H9 (cell line): ENCODE measurements at regions not wholly inside any gene's neighbourhood (a gene's known extent, or its start where the extent isn't known, plus 50 kb on each side); places are given as distances from the start of the nearest gene placed in this dataset.

Experiments
- DNase-seq: peaks from one replicate; pipeline ENCODE4 v3.0.0-alpha.2; 2017
- H2AFZ ChIP-seq: one replicate; pipeline ENCODE4 v1.6.1; 2013; ENCODE audit warnings: mild to moderate bottlenecking, low read length, control low read depth, moderate library complexity
- H2AK5ac ChIP-seq: 2 replicates; pipeline ENCODE4 v1.6.1; 2013; ENCODE audit warnings: low read length, control low read depth, mixed read lengths; ENCODE audit not compliant: insufficient read length
- H2BK120ac ChIP-seq: one replicate; pipeline ENCODE4 v1.6.1; 2013; ENCODE audit warnings: low read depth, mild to moderate bottlenecking, low read length, control low read depth, inconsistent platforms; ENCODE audit not compliant: poor library complexity, severe bottlenecking
- H2BK12ac ChIP-seq: 2 replicates; pipeline ENCODE4 v1.6.1; 2013; ENCODE audit warnings: low read length, control low read depth, mixed read lengths, low read depth; ENCODE audit not compliant: insufficient read length
- H2BK15ac ChIP-seq: 2 replicates; pipeline ENCODE4 v1.6.1; 2013; ENCODE audit warnings: low read depth, low read length, control low read depth
- H2BK20ac ChIP-seq: one replicate; pipeline ENCODE4 v1.6.1; 2013; ENCODE audit warnings: low read depth, mild to moderate bottlenecking, low read length, control low read depth, inconsistent platforms; ENCODE audit not compliant: poor library complexity, severe bottlenecking
- H2BK5ac ChIP-seq: 2 replicates; pipeline ENCODE4 v1.6.1; 2013; ENCODE audit warnings: low read length, control low read depth, mixed read lengths; ENCODE audit not compliant: insufficient read length
- H3K14ac ChIP-seq: 2 replicates; pipeline ENCODE4 v1.6.1; 2013; ENCODE audit warnings: low read length, control low read depth; ENCODE audit not compliant: insufficient read depth
- H3K18ac ChIP-seq: 2 replicates; pipeline ENCODE4 v1.6.1; 2013; ENCODE audit warnings: low read depth, mild to moderate bottlenecking, mixed read lengths, low read length, control low read depth; ENCODE audit not compliant: insufficient read length
- H3K23ac ChIP-seq: 2 replicates; pipeline ENCODE4 v1.6.1; 2013; ENCODE audit warnings: low read length, control low read depth, mixed read lengths, low read depth; ENCODE audit not compliant: insufficient read length
- H3K23me2 ChIP-seq: 2 replicates; pipeline ENCODE4 v1.6.1; 2013; ENCODE audit warnings: low read depth, mild to moderate bottlenecking, mixed read lengths, low read length, control low read depth; ENCODE audit not compliant: insufficient read length, poor library complexity, severe bottlenecking
- H3K27ac ChIP-seq: 2 replicates; pipeline ENCODE4 v1.5.1; 2013; ENCODE audit warnings: low read length, control low read depth, mixed read lengths, low read depth; ENCODE audit not compliant: insufficient read length
- H3K27me3 ChIP-seq: 2 replicates; pipeline ENCODE4 v1.6.1; 2013; ENCODE audit warnings: low read length, control low read depth, inconsistent platforms; ENCODE audit not compliant: insufficient read depth
- H3K4ac ChIP-seq: 2 replicates; pipeline ENCODE4 v1.6.1; 2013; ENCODE audit warnings: low read depth, mild to moderate bottlenecking, control low read depth, inconsistent platforms, low read length, moderate library complexity
- H3K4me1 ChIP-seq: 2 replicates; pipeline ENCODE4 v1.6.1; 2013; ENCODE audit warnings: low read length, control low read depth, inconsistent platforms; ENCODE audit not compliant: insufficient read depth
- H3K4me2 ChIP-seq: 2 replicates; pipeline ENCODE4 v1.6.1; 2013; ENCODE audit warnings: low read length, control low read depth, mixed read lengths; ENCODE audit not compliant: insufficient read length, insufficient read depth
- H3K56ac ChIP-seq: 2 replicates; pipeline ENCODE4 v1.6.1; 2013; ENCODE audit warnings: low read depth, mild to moderate bottlenecking, mixed read lengths, low read length, control low read depth; ENCODE audit not compliant: insufficient read length
- H3K79me1 ChIP-seq: 2 replicates; pipeline ENCODE4 v1.6.1; 2013; ENCODE audit warnings: low read depth, mild to moderate bottlenecking, moderate library complexity, low read length, control low read depth, inconsistent platforms; ENCODE audit not compliant: insufficient read depth, poor library complexity, severe bottlenecking
- H3K79me2 ChIP-seq: 2 replicates; pipeline ENCODE4 v1.6.1; 2013; ENCODE audit warnings: low read length, control low read depth, inconsistent platforms; ENCODE audit not compliant: insufficient read depth
- H3K9ac ChIP-seq: 2 replicates; pipeline ENCODE4 v1.6.1; 2013; ENCODE audit warnings: low read length, control low read depth, mixed read lengths; ENCODE audit not compliant: insufficient read length; ENCODE audit errors: extremely low read depth
- H3K9me3 ChIP-seq: one replicate; pipeline ENCODE4 v1.6.1; 2013; ENCODE audit warnings: low read depth, low read length, inconsistent platforms; ENCODE audit not compliant: control insufficient read depth
- H3T11ph ChIP-seq: one replicate; pipeline ENCODE4 v1.6.1; 2013; ENCODE audit warnings: mild to moderate bottlenecking, low read length, control low read depth, inconsistent platforms
- H4K20me1 ChIP-seq: one replicate; pipeline ENCODE4 v1.6.1; 2013; ENCODE audit not compliant: control insufficient read depth, insufficient read length, insufficient read depth
- H4K5ac ChIP-seq: 2 replicates; pipeline ENCODE4 v1.6.1; 2013; ENCODE audit warnings: low read depth, mild to moderate bottlenecking, mixed read lengths, low read length, control low read depth; ENCODE audit not compliant: insufficient read length
- H4K8ac ChIP-seq: replicated peaks from 2 replicates; pipeline ENCODE4 v1.6.1; 2013; ENCODE audit warnings: low read length, control low read depth, mixed read lengths, low read depth; ENCODE audit not compliant: insufficient read length
- H4K91ac ChIP-seq: 2 replicates; pipeline ENCODE4 v1.6.1; 2013; ENCODE audit warnings: low read depth, mild to moderate bottlenecking, moderate library complexity, mixed read lengths, low read length, control low read depth; ENCODE audit not compliant: insufficient read length
- H3K27ac Mint-ChIP-seq, 3 experiments: 2 replicates in 2 of 3; 3 replicates in 1 of 3; pipeline ENCODE4 v1.8.0; 2020 to 2021; ENCODE audit warnings: mixed read lengths in 3 of 3, mild to moderate bottlenecking in 1 of 3, moderate library complexity in 1 of 3
- H3K27me3 Mint-ChIP-seq: 2 replicates; pipeline ENCODE4 v1.8.0; 2021; ENCODE audit warnings: low read depth, mild to moderate bottlenecking, moderate library complexity, mixed read lengths
- H3K36me3 Mint-ChIP-seq, 3 experiments: 2 replicates in 2 of 3; 3 replicates in 1 of 3; pipeline ENCODE4 v1.8.0; 2020 to 2021; ENCODE audit warnings: low read depth in 3 of 3, mixed read lengths in 3 of 3; ENCODE audit not compliant: insufficient read depth in 1 of 3
- H3K4me1 Mint-ChIP-seq, 2 experiments: 2 replicates each; pipeline ENCODE4 v1.8.0; 2020; ENCODE audit warnings: mixed read lengths in 2 of 2
- H3K4me3 Mint-ChIP-seq, 2 experiments: 2 replicates in 1 of 2; 3 replicates in 1 of 2; pipeline ENCODE4 v1.8.0; 2020 to 2021; ENCODE audit warnings: mild to moderate bottlenecking in 2 of 2, mixed read lengths in 2 of 2, moderate library complexity in 1 of 2
- H3K9me3 Mint-ChIP-seq, 2 experiments: 2 replicates in 1 of 2; 3 replicates in 1 of 2; pipeline ENCODE4 v1.8.0; 2020; ENCODE audit warnings: mild to moderate bottlenecking in 2 of 2, mixed read lengths in 2 of 2, moderate library complexity in 1 of 2
- WGBS: extraction: QIAGEN DNeasy Blood & Tissue Kit; methylation state at CpG from one replicate; pipeline ENCODE4 v1.1.7; 2013; ENCODE audit warnings: missing lambda C conversion rate, low lambda C conversion rate, mixed read lengths; ENCODE audit not compliant: insufficient read length; ENCODE audit errors: extremely low coverage; 5-methylcytosine and 5-hydroxymethylcytosine counted together
- TF ChIP-seq, protein P1 (sequence below): fragments of 200-600 bp; sonication (generic); conservative IDR thresholded peaks from 3 replicates; pipeline ENCODE4 v1.8.0; 2021; ENCODE audit warnings: antibody characterized with exemption, mild to moderate bottlenecking

DNA sequence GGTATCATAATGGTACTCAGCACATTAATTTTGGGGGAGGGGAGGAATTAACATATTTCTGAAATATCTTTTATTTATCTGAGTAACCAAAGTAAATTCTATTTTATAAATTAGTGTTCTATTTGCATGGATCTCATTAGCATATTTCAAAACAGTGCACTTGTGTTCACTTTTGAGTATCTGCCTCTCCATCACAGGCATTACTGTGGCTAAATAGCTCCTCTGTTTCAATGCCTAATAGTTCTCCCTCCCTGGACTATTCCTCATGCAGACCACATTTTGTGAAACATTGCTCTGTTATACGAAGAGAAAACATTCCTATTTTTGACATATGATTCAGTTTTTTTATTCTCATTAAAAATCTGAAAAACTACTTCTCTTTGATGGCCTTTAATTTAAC, 1127.8 kb downstream of the TUSC7 start:
- H3K27me3 ChIP-seq, result no peaks in the 10 kb centered on the region
- no peak overlapping the region for H2BK20ac ChIP-seq
- H2BK12ac ChIP-seq, result no peak overlapping the region
- no peak overlapping the region for H3K4me2 ChIP-seq
- no peaks in the 10 kb centered on the region for H3K23me2 ChIP-seq
- no peak overlapping the region for H3K23ac ChIP-seq
- no peaks in the 10 kb centered on the region for H3K9me3 ChIP-seq
- no peak overlapping the region for H3K4ac ChIP-seq
- H2AK5ac ChIP-seq, result no peak overlapping the region
- H3K9ac ChIP-seq, result no peak overlapping the region
- no peak overlapping the region for H2BK15ac ChIP-seq
- H3K56ac ChIP-seq, result no peak overlapping the region
- Mint-ChIP-seq H3K27ac (no peak overlapping the region), H3K4me1 (0 out of 4 replicates have a peak, but pooled peaks cover 3 to 5% of the 10 kb centered on the region in 2 experiments), H3K4me3 (no peak overlapping the region), H3K36me3 (no peaks in the 10 kb centered on the region), H3K9me3 (no peaks in the 10 kb centered on the region), H3K27me3 (no peaks in the 10 kb centered on the region)
- no CpG with 5 or more reads among the region's 1 CpG for whole genome bisulfite sequencing
- H3K79me2 ChIP-seq, result no peaks in the 10 kb centered on the region
- H2BK120ac ChIP-seq, result no peak overlapping the region
- TF ChIP-seq, protein P1, sequence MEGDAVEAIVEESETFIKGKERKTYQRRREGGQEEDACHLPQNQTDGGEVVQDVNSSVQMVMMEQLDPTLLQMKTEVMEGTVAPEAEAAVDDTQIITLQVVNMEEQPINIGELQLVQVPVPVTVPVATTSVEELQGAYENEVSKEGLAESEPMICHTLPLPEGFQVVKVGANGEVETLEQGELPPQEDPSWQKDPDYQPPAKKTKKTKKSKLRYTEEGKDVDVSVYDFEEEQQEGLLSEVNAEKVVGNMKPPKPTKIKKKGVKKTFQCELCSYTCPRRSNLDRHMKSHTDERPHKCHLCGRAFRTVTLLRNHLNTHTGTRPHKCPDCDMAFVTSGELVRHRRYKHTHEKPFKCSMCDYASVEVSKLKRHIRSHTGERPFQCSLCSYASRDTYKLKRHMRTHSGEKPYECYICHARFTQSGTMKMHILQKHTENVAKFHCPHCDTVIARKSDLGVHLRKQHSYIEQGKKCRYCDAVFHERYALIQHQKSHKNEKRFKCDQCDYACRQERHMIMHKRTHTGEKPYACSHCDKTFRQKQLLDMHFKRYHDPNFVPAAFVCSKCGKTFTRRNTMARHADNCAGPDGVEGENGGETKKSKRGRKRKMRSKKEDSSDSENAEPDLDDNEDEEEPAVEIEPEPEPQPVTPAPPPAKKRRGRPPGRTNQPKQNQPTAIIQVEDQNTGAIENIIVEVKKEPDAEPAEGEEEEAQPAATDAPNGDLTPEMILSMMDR, result no peak
- no peak for DNase-seq
- no peak overlapping the region for H4K8ac ChIP-seq
- no peak overlapping the region for H3K14ac ChIP-seq
- H4K20me1 ChIP-seq, result no peaks in the 10 kb centered on the region
- no peak overlapping the region for H4K5ac ChIP-seq
- H2BK5ac ChIP-seq, result no peak overlapping the region
- no peak overlapping the region for H3K18ac ChIP-seq
- no peak overlapping the region for H2AFZ ChIP-seq
- H4K91ac ChIP-seq, result no peak overlapping the region
- H3K79me1 ChIP-seq, result no peaks in the 10 kb centered on the region
- no peak overlapping the region for H3T11ph ChIP-seq
- no peak overlapping the region for H3K27ac ChIP-seq
- no peaks in the 10 kb centered on the region for H3K4me1 ChIP-seq
